Keratinocyte (primary cell): ENCODE measurements at regions not wholly inside any gene's neighbourhood (a gene's known extent, or its start where the extent isn't known, plus 50 kb on each side); places are given as distances from the start of the nearest gene placed in this dataset.

Experiments
- CTCF ChIP-seq, 3 experiments: IDR thresholded peaks in 1 of 3; conservative IDR thresholded peaks in 1 of 3; optimal IDR thresholded peaks in 1 of 3; 2 replicates in 2 of 3; 3 replicates in 1 of 3; pipeline versions ENCODE3 to v1.5.1; 2011; ENCODE audit warnings: low read length in 3 of 3, mild to moderate bottlenecking in 3 of 3, moderate library complexity in 2 of 3, control low read depth in 1 of 3, inconsistent platforms in 1 of 3; ENCODE audit not compliant: insufficient read depth in 2 of 3; ENCODE audit errors: extremely low read depth in 1 of 3
- EZH2 ChIP-seq: IDR thresholded peaks from one replicate; pipeline ENCODE4 v1.6.1; 2012; ENCODE audit warnings: inconsistent platforms, mild to moderate bottlenecking, low read length, moderate library complexity

GRCh38 chr6:8659404-8660189, 224.3 kb upstream of the SLC35B3 start:
- TF ChIP-seq CTCF (optimal IDR thresholded peaks at IDR 0.05 in 1 of 3, IDR thresholded peaks at IDR 0.05 in 1 of 3, conservative IDR thresholded peaks at IDR 0.05 in 1 of 3; ENCODE audit: extremely low read depth in 1 of 3, insufficient read depth in 2 of 3, low read length in 3 of 3) (no peak), EZH2 (no peak)
